T-helper 2 cell treated with Interferon-gamma antibody and Interleukin-4, amounts not matched to agents 100 ng/mL and 5 ng/mL, for 36 hours (primary cell): ENCODE measurements at regions not wholly inside any gene's neighbourhood (a gene's known extent, or its start where the extent isn't known, plus 50 kb on each side); places are given as distances from the start of the nearest gene placed in this dataset.

Experiments
- intact Hi-C: fragments of 100-400 bp; cut with micrococcal nuclease; formaldehyde crosslinking; loops from one replicate; pipeline ENCODE4 v1.15.1; 2023

DNA sequence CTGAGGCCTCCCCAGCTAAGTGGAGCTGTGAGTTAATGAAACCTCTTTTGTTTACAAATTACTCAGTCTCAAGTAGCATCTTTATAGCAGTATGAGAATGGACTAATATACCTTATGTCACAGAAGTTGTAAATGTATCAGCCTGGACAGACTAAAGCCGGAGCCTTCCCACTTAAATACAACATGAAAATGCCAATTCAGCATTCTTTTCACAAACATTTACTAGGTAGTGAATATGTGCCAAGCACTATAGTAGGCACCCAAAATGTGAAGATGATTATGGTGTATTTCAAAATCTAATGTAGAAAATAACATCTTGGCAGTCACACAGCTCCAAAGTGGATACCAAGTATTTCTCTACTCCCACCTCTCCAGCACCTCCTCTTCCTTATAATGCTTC lies 693.0 kb downstream of the KCNJ2 start:
- intact Hi-C loops: no loop called here

- intact Hi-C loops: no loop called here
Measured at GRCh38 chr17:70863436-70864248, 694.3 kb downstream of the KCNJ2 start.

GRCh38 chr17:70865993-70866804 lies 696.9 kb downstream of the KCNJ2 start:
- intact Hi-C loops: no loop called here

- intact Hi-C loops: no loop called here
Measured at GRCh38 chr17:70868149-70868548, 698.8 kb downstream of the KCNJ2 start.

GRCh38 chr17:70869402-70870085 lies 700.2 kb downstream of the KCNJ2 start:
- intact Hi-C loops: no loop called here

DNA sequence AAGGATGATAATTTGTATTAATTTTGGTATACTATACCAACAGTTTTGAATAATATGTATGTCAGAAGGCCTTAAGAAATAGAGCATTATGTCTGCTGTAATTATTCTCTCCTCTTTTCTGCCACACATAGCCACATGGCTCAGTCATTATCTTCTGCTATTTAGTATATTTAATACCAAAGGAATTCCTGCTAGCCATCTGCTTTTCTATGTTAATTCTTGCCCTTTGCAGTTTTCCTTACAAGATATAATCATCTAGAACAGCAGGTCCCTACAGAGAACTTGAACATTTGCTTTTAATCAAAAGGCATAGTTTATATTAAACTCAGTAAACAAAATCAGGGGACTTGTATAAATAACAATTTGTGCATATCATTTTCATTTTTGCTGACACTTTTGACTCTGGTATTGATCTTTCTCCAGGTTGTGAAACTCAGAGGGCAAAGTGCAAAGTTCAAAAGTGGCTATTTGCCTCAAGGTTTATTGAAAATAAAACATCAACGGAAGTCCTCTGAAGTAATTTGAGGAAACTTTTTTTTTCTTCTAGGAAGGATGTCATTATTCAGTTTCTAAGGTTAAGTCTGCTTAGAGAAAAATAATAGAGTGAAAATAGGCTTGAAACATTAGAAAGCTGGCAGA lies 702.0 kb downstream of the KCNJ2 start:
- intact Hi-C loops: no loop called here

DNA sequence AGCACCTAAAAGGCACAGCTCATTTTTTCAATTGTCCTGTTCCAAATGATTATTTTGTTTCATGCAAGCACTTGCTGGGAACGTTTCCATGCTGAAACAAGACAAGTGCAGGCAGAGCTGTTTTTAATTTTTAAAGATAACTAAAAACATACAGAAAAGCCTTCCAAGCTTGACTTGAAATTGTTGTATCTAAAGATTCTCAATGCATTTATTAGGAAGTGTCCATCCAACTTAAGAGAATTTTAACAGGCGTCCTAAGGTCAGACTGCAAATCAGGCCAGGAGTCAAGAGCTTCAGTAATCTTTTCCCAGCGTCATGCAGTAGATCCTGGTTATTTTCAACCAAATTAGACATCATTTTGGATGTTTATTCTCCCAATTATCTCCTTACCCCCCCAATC lies 702.8 kb downstream of the KCNJ2 start:
- intact Hi-C loops: no loop called here

GRCh38 chr17:70875729-70876310 lies 706.5 kb downstream of the KCNJ2 start:
- intact Hi-C loops: no loop called here

DNA sequence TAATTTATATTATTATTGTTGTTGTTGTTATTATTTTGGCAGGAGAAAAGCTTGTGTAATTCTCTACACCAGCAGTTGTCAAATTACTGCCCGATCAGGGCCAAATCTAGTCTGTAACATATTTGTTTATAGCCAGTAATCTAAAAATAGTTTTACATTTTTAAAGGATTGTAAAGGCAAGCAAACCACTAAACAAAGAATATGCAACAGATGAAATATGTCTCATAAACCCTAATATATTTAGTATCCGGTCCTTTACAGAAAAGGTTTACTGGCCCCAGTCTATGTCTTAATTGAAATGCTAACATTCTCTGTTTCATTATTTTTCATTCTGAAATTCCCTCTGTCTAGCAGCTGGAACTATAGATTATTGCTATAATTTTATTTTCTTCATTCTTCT lies 709.5 kb downstream of the KCNJ2 start:
- intact Hi-C loops: no loop called here

DNA sequence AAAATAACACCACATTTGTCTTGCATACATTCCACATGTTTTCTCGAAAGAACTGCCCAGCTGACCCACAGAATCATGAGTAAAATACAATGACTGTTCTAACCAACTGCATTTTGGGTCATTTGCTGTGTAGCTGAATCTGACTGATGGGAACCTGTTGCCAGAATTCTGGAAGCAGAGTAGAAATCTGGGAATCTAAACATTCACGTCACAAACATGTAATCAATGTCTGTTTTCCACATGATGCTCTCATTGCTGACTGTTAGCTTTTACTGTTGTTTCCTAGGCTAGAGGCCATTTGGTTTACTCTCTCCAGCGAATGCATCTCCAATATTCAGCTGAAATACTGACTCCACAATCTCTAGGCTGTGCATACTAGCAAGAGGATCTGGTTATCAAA lies 710.1 kb downstream of the KCNJ2 start:
- intact Hi-C loops: no loop called here

DNA sequence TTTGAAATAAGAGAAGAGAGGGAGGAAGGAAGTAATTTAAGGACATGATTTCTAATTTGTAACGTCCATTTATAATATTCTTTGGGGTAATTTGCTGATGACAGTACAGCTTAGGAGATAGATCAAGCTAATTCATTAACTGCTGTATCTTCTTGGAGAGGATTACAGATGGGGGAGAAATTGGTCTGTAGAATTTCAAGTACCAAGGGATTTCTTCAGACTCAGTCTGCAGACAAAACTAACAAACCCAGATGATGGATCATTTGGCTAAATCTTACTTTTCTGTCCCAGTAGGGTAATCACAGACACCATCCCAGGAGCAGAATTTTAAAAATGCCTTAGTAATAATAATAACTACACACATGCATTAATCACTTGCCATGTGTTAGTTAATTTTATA lies 711.8 kb downstream of the KCNJ2 start:
- intact Hi-C loops: no loop called here

DNA sequence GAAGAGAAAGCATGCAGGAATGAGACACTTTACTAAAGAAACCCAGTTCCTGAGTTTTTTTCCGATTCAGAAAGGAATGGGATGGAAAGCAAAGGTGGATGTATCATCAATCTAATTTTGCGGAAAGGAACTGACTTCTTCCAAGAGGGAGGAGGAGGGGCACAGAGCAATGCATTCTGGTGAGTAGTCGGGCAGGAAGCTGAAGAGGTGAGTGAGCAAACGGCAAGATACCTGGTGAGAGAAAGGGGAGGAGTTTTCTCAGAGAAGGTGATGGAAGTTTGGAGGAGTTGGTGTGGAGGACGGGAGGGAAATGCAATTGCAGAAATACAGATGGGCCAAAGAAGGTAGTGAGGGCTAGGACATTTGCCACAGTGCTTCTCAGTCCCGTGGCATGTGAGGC lies 713.2 kb downstream of the KCNJ2 start:
- intact Hi-C loops: no loop called here

- intact Hi-C loops: no loop called here
Measured at GRCh38 chr17:70886648-70887047, 717.3 kb downstream of the KCNJ2 start.

- intact Hi-C loops: no loop called here
Measured at GRCh38 chr17:70888324-70888723, 719.0 kb downstream of the KCNJ2 start.

GRCh38 chr17:70891306-70891705 lies 722.0 kb downstream of the KCNJ2 start:
- intact Hi-C loops: no loop called here

DNA sequence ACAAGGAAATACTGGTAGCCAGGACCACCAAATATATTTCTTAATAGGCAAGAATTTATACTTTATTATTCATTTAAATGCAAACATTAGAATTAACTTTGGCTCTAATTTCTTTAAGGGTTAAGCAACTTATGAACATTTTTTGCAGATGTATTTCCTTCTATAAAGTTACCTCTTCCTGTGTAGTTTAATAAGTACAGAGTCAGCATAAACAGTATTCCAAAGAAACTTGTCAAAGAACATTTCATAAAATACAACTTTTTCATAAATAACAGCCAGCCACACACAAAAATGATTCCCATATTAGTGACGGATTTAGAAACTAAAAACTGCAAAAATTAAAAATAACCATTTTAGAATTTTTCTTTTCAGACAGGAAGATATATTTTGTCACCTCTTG lies 723.2 kb downstream of the KCNJ2 start:
- intact Hi-C loops: no loop called here

DNA sequence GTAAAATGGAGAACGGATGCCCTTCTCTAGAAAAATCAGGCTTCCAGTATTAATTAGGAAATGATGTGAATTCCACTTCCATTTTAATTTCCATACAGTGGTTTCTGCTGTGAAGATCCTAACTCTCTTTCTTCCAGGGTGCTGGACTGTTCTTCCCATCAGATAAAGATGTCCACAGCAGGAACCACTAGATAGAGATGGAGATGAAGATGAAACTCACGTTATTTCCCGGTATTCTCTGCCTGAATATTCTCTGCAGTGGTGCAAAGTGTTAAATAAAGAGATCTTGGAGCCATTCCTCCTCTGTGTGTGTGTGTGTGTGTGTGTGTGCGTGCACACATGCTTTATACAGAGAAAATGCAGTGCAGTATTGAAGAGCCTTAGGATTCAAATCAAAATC lies 727.5 kb downstream of the KCNJ2 start:
- intact Hi-C loops: no loop called here

DNA sequence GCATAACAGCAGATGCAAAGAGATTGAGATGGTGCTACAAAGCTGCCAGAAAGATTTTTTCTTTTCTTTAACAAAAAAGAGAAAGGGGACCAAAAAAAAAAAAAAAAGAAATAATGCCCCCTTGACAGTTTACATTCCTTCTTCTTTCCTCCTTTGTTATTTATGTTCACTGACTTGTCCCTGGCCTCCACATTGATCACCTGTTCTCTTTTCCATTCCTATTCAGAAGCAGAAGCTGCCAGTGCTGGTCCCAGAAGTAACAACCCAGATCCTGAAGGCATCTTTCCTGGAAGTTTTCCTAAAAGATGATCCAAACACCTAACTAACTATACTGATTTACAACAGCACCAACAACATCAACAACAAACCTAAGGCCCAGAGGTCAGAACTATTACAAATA lies 728.1 kb downstream of the KCNJ2 start:
- intact Hi-C loops: no loop called here

DNA sequence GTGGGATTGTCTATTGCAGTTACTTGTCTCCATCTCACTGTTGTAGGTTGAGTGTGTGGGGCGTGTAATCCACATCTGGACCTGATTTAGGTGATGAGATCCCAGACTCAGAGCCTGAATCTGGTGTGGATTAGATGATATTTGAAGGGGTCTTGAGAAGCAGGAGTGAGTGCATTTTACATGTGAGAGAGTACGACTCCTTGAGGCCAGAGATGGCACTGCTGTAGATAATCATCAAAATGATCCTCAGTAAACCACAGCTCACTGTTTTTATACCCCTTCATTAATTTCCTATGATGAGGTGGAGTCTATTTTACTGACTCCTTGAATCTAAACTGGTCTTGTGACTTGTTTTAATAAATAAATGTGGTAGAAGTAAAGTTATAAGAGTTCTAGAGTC lies 732.5 kb downstream of the KCNJ2 start:
- intact Hi-C loops: no loop called here

DNA sequence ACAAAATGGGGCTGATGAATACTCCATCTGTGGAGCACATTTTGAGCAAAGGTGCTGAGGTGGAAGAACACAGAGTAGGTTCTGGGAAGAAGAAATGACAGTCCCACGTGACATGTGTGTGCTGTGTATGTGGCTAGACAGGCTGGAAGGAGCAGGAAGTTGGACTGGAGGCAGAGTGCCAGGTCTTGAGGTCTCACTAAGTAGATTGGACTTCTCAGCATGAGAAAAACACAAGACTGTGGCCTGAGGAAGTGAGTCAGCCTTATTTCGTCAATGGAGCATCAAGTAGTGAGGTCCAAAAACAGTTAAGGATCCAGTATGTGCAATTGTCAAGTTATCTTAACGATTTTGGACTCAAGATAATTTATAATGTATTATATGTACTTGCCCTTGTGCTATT lies 736.5 kb downstream of the KCNJ2 start:
- intact Hi-C loops: no loop called here

DNA sequence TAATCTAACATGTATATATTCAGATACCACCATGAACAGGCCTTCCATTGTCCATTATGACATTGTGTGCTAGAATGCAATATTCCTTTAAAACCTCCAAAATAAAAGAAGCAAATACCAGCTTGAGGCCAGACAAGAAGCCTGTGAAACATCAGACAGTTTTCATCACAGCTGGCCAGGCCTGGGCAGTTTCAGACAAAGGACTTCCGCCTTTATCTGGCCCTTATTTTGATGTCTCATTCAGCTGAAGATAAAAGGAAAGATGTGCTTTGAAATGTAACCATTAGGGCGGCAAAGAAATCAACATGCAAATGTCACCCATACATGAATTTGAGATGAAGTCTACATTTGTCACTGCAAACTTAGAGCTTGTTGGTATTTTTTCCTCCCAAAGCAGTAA lies 737.5 kb downstream of the KCNJ2 start:
- intact Hi-C loops: no loop called here
